ENCODE measurements at regions not wholly inside any gene's neighbourhood (a gene's known extent, or its start where the extent isn't known, plus 50 kb on each side); places are given as distances from the start of the nearest gene placed in this dataset.

DNA sequence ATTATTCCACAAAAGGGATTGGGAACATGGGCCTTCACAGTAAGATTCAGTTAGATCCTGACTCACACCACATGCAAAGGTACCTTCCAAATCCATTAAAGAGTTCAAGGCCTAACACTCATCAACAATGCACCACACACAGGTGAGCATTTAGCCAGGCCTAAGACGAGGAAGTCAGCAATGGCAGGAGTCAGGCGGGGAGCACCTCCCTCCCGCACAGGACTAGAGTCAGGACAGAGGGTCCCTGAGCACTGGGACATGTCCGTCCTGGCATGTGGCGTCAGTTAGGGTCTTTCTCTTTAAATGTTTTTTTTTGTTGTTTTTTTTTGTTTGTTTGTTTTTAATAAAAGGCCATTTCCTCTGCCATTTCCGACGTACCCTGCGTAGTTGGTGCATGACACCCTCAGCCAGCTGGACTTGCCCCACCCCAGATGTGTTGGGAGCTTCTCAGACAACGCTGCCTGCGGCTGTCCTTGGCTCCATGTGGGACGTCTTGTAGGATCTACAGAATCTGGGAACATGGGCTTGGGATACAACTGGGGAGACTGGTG, 1458.6 kb downstream of the BRD1 start:
- no peak for DNase-seq (ENCODE audit: low read depth in 2 of 2, low spot score in 1 of 2)

DNA sequence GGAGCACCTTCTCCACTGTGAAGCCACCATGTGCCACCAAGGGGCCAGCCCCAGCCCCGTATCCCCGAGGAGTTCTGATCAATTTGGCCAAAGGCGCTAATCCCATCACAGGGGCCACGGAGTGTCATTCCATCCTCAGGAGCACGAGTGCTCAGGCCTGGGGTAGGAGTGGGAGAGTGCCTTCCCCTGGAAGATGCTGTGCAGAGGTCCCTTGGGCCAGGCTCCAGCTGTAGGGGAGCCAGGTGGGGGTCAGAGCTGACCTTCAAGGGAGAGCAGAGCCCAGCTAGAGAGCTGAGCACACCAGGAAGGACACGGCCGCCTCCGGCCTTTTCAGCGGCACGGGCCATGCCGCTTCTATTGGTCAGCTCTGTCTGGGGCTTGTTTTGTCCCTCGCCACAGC, 1459.9 kb downstream of the BRD1 start:
- no peak for DNase-seq (ENCODE audit: low read depth in 2 of 2, low spot score in 1 of 2)

DNA sequence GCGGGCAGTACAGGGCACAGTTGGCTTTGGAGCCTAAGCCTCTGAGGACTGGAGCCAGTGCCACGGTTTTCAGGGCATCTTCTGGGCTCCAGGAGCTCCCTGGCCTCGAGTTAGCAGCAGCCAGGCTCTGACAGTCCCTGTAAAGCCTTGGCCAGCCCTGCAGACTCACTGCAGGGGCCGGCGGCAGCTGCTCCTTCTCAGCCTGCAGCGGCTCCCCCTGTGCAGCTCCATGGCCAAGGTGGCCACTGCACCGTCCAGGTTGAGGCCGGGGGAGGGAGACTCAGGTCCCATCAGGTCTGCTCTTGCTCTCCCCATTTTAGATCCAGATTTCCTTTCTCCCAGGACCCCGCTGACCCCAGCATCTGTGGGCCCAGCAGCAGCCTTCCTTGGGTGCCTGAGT, 1461.1 kb downstream of the BRD1 start:
- no peak for DNase-seq (ENCODE audit: low read depth in 2 of 2, low spot score in 1 of 2)

DNA sequence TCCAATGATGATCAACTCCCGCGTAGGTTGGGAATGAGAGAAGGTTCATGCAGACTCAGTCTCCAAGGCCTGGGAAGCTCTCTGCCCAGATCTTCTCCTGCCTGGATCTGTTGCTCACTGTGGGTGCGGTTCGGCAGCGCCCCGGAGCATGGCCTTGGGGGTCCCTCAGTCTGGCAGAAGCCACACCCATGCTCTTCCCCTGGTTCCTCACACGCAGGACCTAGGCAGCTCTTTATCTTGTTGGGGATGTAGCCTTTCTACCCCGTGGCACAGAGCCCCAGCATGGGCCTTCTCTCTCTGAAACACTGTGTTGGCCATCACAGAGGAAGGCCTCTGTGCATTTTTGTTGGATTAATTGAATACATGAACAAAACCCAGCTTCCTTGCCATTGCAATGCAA, 1461.6 kb downstream of the BRD1 start:
- DNase-seq (ENCODE audit: low read depth in 2 of 2, low spot score in 1 of 2), result no peak

DNA sequence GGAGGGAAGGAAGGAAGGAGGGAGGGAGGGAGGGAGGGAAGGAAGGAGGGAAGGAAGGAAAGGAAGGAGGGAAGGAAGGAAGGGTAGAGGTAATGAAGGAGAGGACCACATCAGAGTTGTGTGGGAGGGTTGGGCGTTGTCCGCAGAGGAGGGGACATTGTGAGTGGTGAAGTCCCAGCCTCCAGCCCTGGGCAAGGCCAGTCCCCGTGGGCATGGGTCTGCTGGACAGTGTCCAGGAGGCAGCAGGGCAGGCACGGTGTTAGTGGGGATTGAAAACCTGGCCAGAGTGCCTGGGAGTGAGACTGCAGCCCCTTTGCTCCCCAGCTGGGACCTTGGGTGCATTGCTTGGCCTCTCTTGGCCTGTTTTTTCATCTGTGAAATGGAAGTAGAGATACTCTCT, 1462.3 kb downstream of the BRD1 start:
- no peak for DNase-seq (ENCODE audit: low read depth in 2 of 2, low spot score in 1 of 2)

- no peak for DNase-seq (ENCODE audit: low read depth in 2 of 2, low spot score in 1 of 2)
Observed at GRCh38 chr22:48362721-48363404, 1464.8 kb downstream of the BRD1 start.

- no peak for DNase-seq (ENCODE audit: low read depth in 2 of 2, low spot score in 1 of 2)
Observed at GRCh38 chr22:48361099-48361639, 1466.5 kb downstream of the BRD1 start.

DNA sequence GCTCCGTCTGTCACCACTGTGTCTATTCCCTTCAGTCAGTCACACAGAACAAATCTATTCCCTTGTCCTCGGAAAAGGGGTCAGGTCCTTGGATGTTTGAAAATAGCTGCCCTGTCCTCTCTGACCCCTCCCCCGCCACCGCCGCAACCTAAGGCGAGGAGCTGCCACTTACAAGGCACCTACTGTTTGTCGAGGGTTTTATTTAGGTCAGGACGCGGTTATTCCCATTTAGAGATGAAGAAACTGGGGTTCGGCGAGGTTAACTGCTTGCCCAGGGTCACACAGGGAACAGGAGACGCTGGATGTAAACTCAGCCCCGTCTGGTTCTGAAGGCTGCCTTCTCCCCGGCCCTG, 1468.1 kb downstream of the BRD1 start:
- no peak for DNase-seq (ENCODE audit: low read depth in 2 of 2, low spot score in 1 of 2)

DNA sequence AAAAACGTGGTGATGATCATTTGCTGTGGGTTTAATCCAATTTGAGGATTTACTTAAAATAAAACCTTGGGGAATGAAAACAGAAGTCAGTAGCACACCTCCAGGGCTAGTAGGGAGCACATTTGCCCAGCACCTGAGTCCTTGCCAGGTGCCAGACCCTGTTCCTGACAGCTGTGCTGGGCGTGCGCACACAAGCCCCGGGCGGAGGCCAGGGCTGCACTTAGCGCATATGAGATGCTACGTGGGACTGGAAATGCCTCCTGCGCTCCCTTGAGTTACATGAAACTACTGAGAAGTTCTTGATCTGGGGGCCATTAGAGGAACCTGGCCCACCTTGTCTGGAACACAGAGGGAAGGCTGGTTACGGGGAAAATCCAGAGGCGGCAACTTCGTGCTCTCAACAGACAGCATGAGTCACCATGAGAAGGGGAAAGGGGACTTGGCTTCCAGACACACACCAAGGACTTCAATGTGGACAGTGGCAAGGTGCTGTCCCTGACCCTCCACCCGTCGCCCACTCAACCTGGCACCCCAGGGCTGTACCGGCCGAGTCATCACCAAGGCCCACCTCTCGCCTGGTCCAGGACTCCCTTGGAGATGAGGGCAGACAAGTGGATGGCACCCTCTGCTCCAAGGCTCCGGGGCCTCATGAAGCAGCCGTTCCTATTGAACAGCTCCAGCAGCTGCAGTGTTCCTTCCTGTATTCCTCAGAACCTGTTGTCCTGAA, 1468.6 kb downstream of the BRD1 start:
- DNase-seq (ENCODE audit: low read depth in 2 of 2, low spot score in 1 of 2), result no peak

DNA sequence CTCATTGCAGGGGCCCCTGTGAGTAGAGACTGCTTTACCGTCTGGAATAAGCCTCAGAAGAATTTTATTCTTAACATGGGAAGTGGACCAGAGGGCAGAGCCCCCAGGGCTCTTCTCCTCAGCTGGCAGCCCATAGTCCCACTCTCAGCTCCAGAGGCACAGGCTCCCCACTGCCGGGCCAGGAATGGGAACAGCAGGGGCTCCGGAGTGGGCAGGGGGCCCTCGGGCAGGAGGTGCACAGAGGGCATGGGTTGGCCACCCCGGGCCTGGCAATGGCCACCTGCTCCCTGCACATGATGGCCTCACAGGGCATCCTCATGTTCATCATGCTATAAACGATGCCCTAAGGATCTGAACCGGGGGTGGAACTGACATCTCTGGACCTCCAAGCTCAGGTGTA, 1469.7 kb downstream of the BRD1 start:
- DNase-seq (ENCODE audit: low read depth in 2 of 2, low spot score in 1 of 2), result no peak

- no peak for DNase-seq (ENCODE audit: low read depth in 2 of 2, low spot score in 1 of 2)
Observed at GRCh38 chr22:48357196-48357595, 1470.5 kb downstream of the BRD1 start.

GRCh38 chr22:48356731-48357130, 1470.9 kb downstream of the BRD1 start:
- no peak for DNase-seq (ENCODE audit: low read depth in 2 of 2, low spot score in 1 of 2)

GRCh38 chr22:48354096-48354495, 1473.6 kb downstream of the BRD1 start:
- DNase-seq (ENCODE audit: low read depth in 2 of 2, low spot score in 1 of 2), result no peak

GRCh38 chr22:48353116-48353947, 1474.3 kb downstream of the BRD1 start:
- no peak for DNase-seq (ENCODE audit: low read depth in 2 of 2, low spot score in 1 of 2)

DNA sequence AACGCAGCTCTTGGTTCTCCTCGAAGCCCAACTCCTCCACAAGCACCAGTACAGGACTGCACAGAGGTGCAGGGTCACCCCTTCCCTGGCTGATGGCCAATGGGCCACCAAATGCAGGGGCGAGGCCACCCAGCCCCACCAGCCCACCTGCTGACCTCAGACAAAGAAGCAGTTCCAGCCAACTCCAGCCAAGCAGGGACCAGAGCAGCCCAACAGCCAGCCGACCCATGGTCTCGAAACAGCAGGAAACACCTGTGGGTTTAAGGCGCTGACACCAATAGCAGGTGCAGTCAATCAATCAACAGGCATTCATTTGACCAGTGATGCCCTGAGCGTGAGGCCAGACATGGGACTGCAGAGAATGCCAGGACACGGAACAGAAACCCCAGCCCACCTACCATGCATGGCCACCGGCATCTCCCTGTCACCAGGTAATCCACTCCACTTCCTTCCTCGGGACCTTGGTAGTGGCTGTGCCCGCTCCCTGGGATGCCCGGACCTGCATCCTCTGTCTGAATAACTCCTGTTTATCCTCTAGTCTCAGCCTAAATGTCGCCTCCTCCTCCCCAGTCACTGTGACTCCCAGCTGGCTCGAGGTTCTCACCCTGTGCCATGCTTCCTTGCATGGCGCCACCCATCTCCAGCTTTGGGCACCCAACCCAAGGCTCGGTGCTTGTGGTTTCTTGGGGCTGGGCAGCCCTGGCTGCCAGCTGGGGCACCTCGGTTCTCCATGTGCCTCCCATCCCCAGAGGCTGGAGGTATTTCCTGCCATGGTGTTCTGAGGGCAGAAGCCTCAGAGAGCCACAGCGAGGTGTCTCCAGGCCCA, 1475.4 kb downstream of the BRD1 start:
- no peak for DNase-seq (ENCODE audit: low read depth in 2 of 2, low spot score in 1 of 2)

- DNase-seq (ENCODE audit: low read depth in 2 of 2, low spot score in 1 of 2), result no peak
Observed at GRCh38 chr22:48351376-48352085, 1476.1 kb downstream of the BRD1 start.

- no peak for DNase-seq (ENCODE audit: low read depth in 2 of 2, low spot score in 1 of 2)
Observed at GRCh38 chr22:48350456-48350855, 1477.2 kb downstream of the BRD1 start.

- DNase-seq (ENCODE audit: low read depth in 2 of 2, low spot score in 1 of 2), result no peak
Observed at GRCh38 chr22:48348855-48349254, 1478.8 kb downstream of the BRD1 start.

GRCh38 chr22:48347311-48347710, 1480.4 kb downstream of the BRD1 start:
- DNase-seq (ENCODE audit: low read depth in 2 of 2, low spot score in 1 of 2), result no peak

- DNase-seq (ENCODE audit: low read depth in 2 of 2, low spot score in 1 of 2), result no peak
Observed at GRCh38 chr22:48346911-48347310, 1480.8 kb downstream of the BRD1 start.

Data from stimulated activated CD8-positive, alpha-beta memory T cell treated with anti-CD3 and anti-CD28 coated beads, Interleukin-4, amount 100 ng/mL, for 4 hours (primary cell).